Naive thymus-derived CD4-positive, alpha-beta T cell (primary cell): ENCODE measurements at regions not wholly inside any gene's neighbourhood (a gene's known extent, or its start where the extent isn't known, plus 50 kb on each side); places are given as distances from the start of the nearest gene placed in this dataset.

Experiments used
- ATAC-seq: fragments of 150-1000 bp; cut with Tn5 transposase; 2 replicates; pipeline ENCODE4 v1.10.0; 2021; ENCODE audit warnings: mild to moderate bottlenecking, moderate library complexity
- CTCF ChIA-PET: fragments of 350-600 bp; sonication (Branson Sonifier 250); formaldehyde crosslinking; loops from one replicate; lab custom pipeline; 2021; ENCODE audit warnings: antibody characterized with exemption; lab: Charles Lee
- POLR2A ChIA-PET: fragments of 350-600 bp; sonication (Branson Sonifier 250); formaldehyde crosslinking; loops from one replicate; lab custom pipeline; 2021; ENCODE audit warnings: antibody characterized with exemption, inconsistent platforms; lab: Charles Lee
- DNase-seq, 9 donors: peaks; one replicate each; pipeline versions ENCODE4 v3.0.0 to v3.0.0-alpha.2; 2020 to 2022; ENCODE audit warnings: mixed read lengths in 1 of 9
- H3K27ac ChIP-seq: one replicate; pipeline ENCODE4 v1.7.0; 2013; ENCODE audit warnings: mild to moderate bottlenecking, low read depth, low read length, moderate library complexity
- H3K27me3 ChIP-seq, 2 donors: one replicate each; pipeline ENCODE4 v1.7.0; 2013; ENCODE audit warnings: low read length in 2 of 2, mild to moderate bottlenecking in 2 of 2, moderate library complexity in 2 of 2; ENCODE audit not compliant: control insufficient read depth in 2 of 2, insufficient read depth in 2 of 2
- H3K36me3 ChIP-seq, 3 experiments: 1 replicate in 2 of 3; 2 replicates in 1 of 3; pipeline ENCODE4 v1.7.0; 2013; ENCODE audit warnings: low read length in 3 of 3, mild to moderate bottlenecking in 3 of 3, moderate library complexity in 1 of 3; ENCODE audit not compliant: insufficient read depth in 3 of 3, control insufficient read depth in 2 of 3
- H3K4me1 ChIP-seq, 2 donors: one replicate each; pipeline ENCODE4 v1.7.0; 2013; ENCODE audit warnings: low read length in 2 of 2, mild to moderate bottlenecking in 2 of 2, moderate library complexity in 1 of 2; ENCODE audit not compliant: control insufficient read depth in 2 of 2, insufficient read depth in 2 of 2
- H3K4me3 ChIP-seq: 2 replicates; pipeline ENCODE4 v1.7.0; 2013; ENCODE audit warnings: mild to moderate bottlenecking, low read length
- H3K9me3 ChIP-seq, 3 experiments: 1 replicate in 2 of 3; 2 replicates in 1 of 3; pipeline ENCODE4 v1.7.0; 2013; ENCODE audit warnings: low read length in 3 of 3; ENCODE audit not compliant: control insufficient read depth in 2 of 3
- H3K27ac Mint-ChIP-seq, 9 donors: one replicate each; pipeline ENCODE4 v1.8.0; 2020 to 2022; ENCODE audit warnings: mixed read lengths in 9 of 9, mild to moderate bottlenecking in 8 of 9, moderate library complexity in 5 of 9, inconsistent platforms in 2 of 9
- H3K27me3 Mint-ChIP-seq, 5 donors: one replicate each; pipeline ENCODE4 v1.8.0; 2021 to 2022; ENCODE audit warnings: mixed read lengths in 5 of 5, mild to moderate bottlenecking in 1 of 5
- H3K36me3 Mint-ChIP-seq, 5 donors: one replicate each; pipeline ENCODE4 v1.8.0; 2020 to 2022; ENCODE audit warnings: mixed read lengths in 5 of 5, mild to moderate bottlenecking in 3 of 5, inconsistent platforms in 1 of 5
- H3K4me1 Mint-ChIP-seq, 7 donors: one replicate each; pipeline ENCODE4 v1.8.0; 2020 to 2022; ENCODE audit warnings: mixed read lengths in 7 of 7, mild to moderate bottlenecking in 3 of 7, inconsistent platforms in 1 of 7
- H3K4me3 Mint-ChIP-seq, 10 donors: one replicate each; pipeline ENCODE4 v1.8.0; 2020 to 2022; ENCODE audit warnings: mild to moderate bottlenecking in 10 of 10, mixed read lengths in 10 of 10, moderate library complexity in 6 of 10, inconsistent platforms in 2 of 10
- H3K9me3 Mint-ChIP-seq, 11 donors: one replicate each; pipeline ENCODE4 v1.8.0; 2020 to 2022; ENCODE audit warnings: mixed read lengths in 11 of 11, mild to moderate bottlenecking in 4 of 11, inconsistent platforms in 1 of 11, moderate library complexity in 1 of 11
- intact Hi-C, 2 donors: fragments of 100-400 bp; cut with micrococcal nuclease; formaldehyde crosslinking; loops; one replicate each; pipeline ENCODE4 v1.15.1; 2023

- Mint-ChIP-seq H3K4me3 (no peak overlapping the region), H3K9me3 (peaks cover 0 to 3% (median 0%) of the 10 kb centered on the region in 11 donors), H3K27me3 (peaks cover 0 to 7% (median 3%) of the 10 kb centered on the region in 5 donors), H3K4me1 (no peaks in the 10 kb centered on the region), H3K36me3 (no peaks in the 10 kb centered on the region), H3K27ac (no peak overlapping the region)
- no peaks in the 10 kb centered on the region for H3K27me3 ChIP-seq
- no peaks in the 10 kb centered on the region for H3K4me1 ChIP-seq
- no peak overlapping the region for H3K4me3 ChIP-seq
- CTCF ChIA-PET: no interaction called here
- no peaks in the 10 kb centered on the region for H3K36me3 ChIP-seq
- intact Hi-C loops: no loop called here
- no peak for DNase-seq
- no peaks in the 10 kb centered on the region for H3K9me3 ChIP-seq
- no peak for ATAC-seq
- POLR2A ChIA-PET: no interaction called here
- H3K27ac ChIP-seq: no peak overlapping the region
These were observed 278.5 kb downstream of the PLPP3 start for GRCh38 chr1:56300836-56301235.

GRCh38 chr1:56298866-56299265, 280.5 kb downstream of the PLPP3 start:
- no peak for ATAC-seq
- Mint-ChIP-seq H3K4me1 (no peaks in the 10 kb centered on the region), H3K27ac (no peak overlapping the region), H3K9me3 (peaks cover 0 to 11% (median 0%) of the 10 kb centered on the region in 11 donors), H3K36me3 (peaks cover 0 to 3% (median 0%) of the 10 kb centered on the region in 5 donors), H3K27me3 (peaks cover 0 to 7% (median 3%) of the 10 kb centered on the region in 5 donors), H3K4me3 (no peak overlapping the region)
- Histone ChIP-seq H3K27me3 (no peaks in the 10 kb centered on the region), H3K4me3 (no peak overlapping the region), H3K9me3 (no peaks in the 10 kb centered on the region), H3K4me1 (no peaks in the 10 kb centered on the region), H3K27ac (no peak overlapping the region), H3K36me3 (no peaks in the 10 kb centered on the region)
- DNase-seq: no peak
- ChIA-PET POLR2A (no interaction called here), CTCF (no interaction called here)
- intact Hi-C loops: no loop called here

- Mint-ChIP-seq H3K4me3 (no peak overlapping the region), H3K27ac (no peak overlapping the region), H3K9me3 (peaks cover 0 to 12% (median 0%) of the 10 kb centered on the region in 11 donors), H3K36me3 (peaks cover 0 to 3% (median 0%) of the 10 kb centered on the region in 5 donors), H3K27me3 (peaks cover 0 to 7% (median 3%) of the 10 kb centered on the region in 5 donors), H3K4me1 (no peaks in the 10 kb centered on the region)
- no peak overlapping the region for H3K4me3 ChIP-seq
- no peaks in the 10 kb centered on the region for H3K27me3 ChIP-seq
- no peak overlapping the region for H3K27ac ChIP-seq
- ChIA-PET CTCF (no interaction called here), POLR2A (no interaction called here)
- H3K4me1 ChIP-seq: no peaks in the 10 kb centered on the region
- DNase-seq (no peak), ATAC-seq (no peak)
- H3K36me3 ChIP-seq: no peaks in the 10 kb centered on the region
- intact Hi-C loops: no loop called here
- H3K9me3 ChIP-seq: no peaks in the 10 kb centered on the region
These were observed 281.5 kb downstream of the PLPP3 start for GRCh38 chr1:56297904-56298303.

- Histone ChIP-seq H3K27me3 (no peaks in the 10 kb centered on the region), H3K4me3 (no peak overlapping the region), H3K27ac (no peak overlapping the region), H3K9me3 (no peaks in the 10 kb centered on the region), H3K4me1 (no peaks in the 10 kb centered on the region), H3K36me3 (no peaks in the 10 kb centered on the region)
- intact Hi-C loops: no loop called here
- Mint-ChIP-seq H3K36me3 (peaks cover 0 to 3% (median 0%) of the 10 kb centered on the region in 5 donors), H3K9me3 (peaks cover 0 to 12% (median 0%) of the 10 kb centered on the region in 11 donors), H3K27ac (no peak overlapping the region), H3K4me3 (no peak overlapping the region), H3K4me1 (no peaks in the 10 kb centered on the region), H3K27me3 (peaks cover 0 to 7% (median 3%) of the 10 kb centered on the region in 5 donors)
- ChIA-PET POLR2A (no interaction called here), CTCF (no interaction called here)
- DNase-seq: no peak
- ATAC-seq: no peak
These were observed 282.2 kb downstream of the PLPP3 start for GRCh38 chr1:56297208-56297607.

- Mint-ChIP-seq H3K27ac (no peak overlapping the region), H3K27me3 (peaks cover 0 to 7% (median 3%) of the 10 kb centered on the region in 5 donors), H3K9me3 (peaks cover 0 to 12% (median 0%) of the 10 kb centered on the region in 11 donors), H3K4me1 (no peaks in the 10 kb centered on the region), H3K4me3 (no peak overlapping the region), H3K36me3 (peaks cover 0 to 3% (median 0%) of the 10 kb centered on the region in 5 donors)
- H3K27me3 ChIP-seq: no peaks in the 10 kb centered on the region
- no peaks in the 10 kb centered on the region for H3K36me3 ChIP-seq
- H3K9me3 ChIP-seq: no peaks in the 10 kb centered on the region
- POLR2A ChIA-PET: no interaction called here
- intact Hi-C loops: no loop called here
- ATAC-seq (no peak), DNase-seq (no peak)
- no peak overlapping the region for H3K4me3 ChIP-seq
- no peak overlapping the region for H3K27ac ChIP-seq
- no peaks in the 10 kb centered on the region for H3K4me1 ChIP-seq
- CTCF ChIA-PET: no interaction called here
These were observed 283.1 kb downstream of the PLPP3 start for GRCh38 chr1:56295949-56296929.

- Mint-ChIP-seq H3K4me3 (no peak overlapping the region), H3K9me3 (peaks cover 0 to 12% (median 0%) of the 10 kb centered on the region in 11 donors), H3K27me3 (peaks cover 0 to under 1% (median 0%) of the 10 kb centered on the region in 5 donors), H3K4me1 (no peaks in the 10 kb centered on the region), H3K27ac (no peak overlapping the region), H3K36me3 (peaks cover 0 to 3% (median 0%) of the 10 kb centered on the region in 5 donors)
- no peaks in the 10 kb centered on the region for H3K27me3 ChIP-seq
- H3K4me3 ChIP-seq: no peak overlapping the region
- POLR2A ChIA-PET: no interaction called here
- H3K4me1 ChIP-seq: no peaks in the 10 kb centered on the region
- CTCF ChIA-PET: no interaction called here
- no peaks in the 10 kb centered on the region for H3K36me3 ChIP-seq
- no peaks in the 10 kb centered on the region for H3K9me3 ChIP-seq
- intact Hi-C loops: no loop called here
- no peak overlapping the region for H3K27ac ChIP-seq
- DNase-seq (no peak), ATAC-seq (no peak)
These were observed 287.9 kb downstream of the PLPP3 start for GRCh38 chr1:56291374-56291919.
